ENCODE measurements at regions not wholly inside any gene's neighbourhood (a gene's known extent, or its start where the extent isn't known, plus 50 kb on each side); places are given as distances from the start of the nearest gene placed in this dataset.

- TF ChIP-seq REST (IDR thresholded peaks at IDR 0.05; ENCODE audit: low read depth) (no peak), RAD21 (IDR thresholded peaks at IDR 0.05; ENCODE audit: low read depth) (no peak)
These were observed 224.0 kb downstream of the PTBP2 start (continued) for GRCh38 chr1:96945509-96946084.

GRCh38 chr1:96955307-96956012 is 233.9 kb downstream of the PTBP2 start:
- CTCF ChIA-PET = no interaction called here

More at GRCh38 chr1:96955307-96956012, 233.9 kb downstream of the PTBP2 start:
- ATAC-seq (no peak), DNase-seq (ENCODE audit: low read depth, low spot score) (no peak)
- ChIA-PET POLR2A (no interaction called here), RAD21 (ENCODE audit: low non-redundant PET in 1 of 2, low total read pairs in 2 of 2, uncharacterized antibody in 2 of 2, unreplicated experiment in 2 of 2) (no interaction called here)
- no peaks in the 10 kb centered on the region for H4K20me1 ChIP-seq (ENCODE audit: insufficient read depth)
- no peaks in the 10 kb centered on the region for H3K9me3 ChIP-seq (ENCODE audit: control insufficient read depth in 1 of 2, insufficient read depth in 1 of 2, low read depth in 1 of 2, low read length in 2 of 2)
- H3K9me2 ChIP-seq (ENCODE audit: insufficient read depth) = no peaks in the 10 kb centered on the region
- H3K4me2 ChIP-seq (ENCODE audit: low read length) = no peak overlapping the region
- TF ChIP-seq POLR2AphosphoS5 (IDR thresholded peaks at IDR 0.05; ENCODE audit: low read depth, low read length) (no peak), SIN3A (IDR thresholded peaks at IDR 0.05; ENCODE audit: low read depth) (no peak), CEBPB (IDR thresholded peaks at IDR 0.05; ENCODE audit: low read depth) (no peak), ZFX (IDR thresholded peaks at IDR 0.05) (no peak), ATF3 (IDR thresholded peaks at IDR 0.05) (no peak), POLR2A (IDR thresholded peaks at IDR 0.05; ENCODE audit: borderline replicate concordance, extremely low read depth, insufficient read depth, insufficient read length) (no peak), JUND (IDR thresholded peaks at IDR 0.05) (no peak), RAD21 (IDR thresholded peaks at IDR 0.05; ENCODE audit: low read depth) (no peak), CTCF (IDR thresholded peaks at IDR 0.05 in 2 of 3, conservative IDR thresholded peaks at IDR 0.05 in 1 of 3; ENCODE audit: borderline replicate concordance in 1 of 3, insufficient read depth in 1 of 3, low read depth in 2 of 3, low read length in 2 of 3) (no peak), FOSL1 (IDR thresholded peaks at IDR 0.05; ENCODE audit: low read depth) (no peak), YY1 (IDR thresholded peaks at IDR 0.05; ENCODE audit: extremely low read depth, insufficient replicate concordance, low read depth, low read length) (no peak), MAX (IDR thresholded peaks at IDR 0.05) (no peak), SRF (IDR thresholded peaks at IDR 0.05; ENCODE audit: low read depth) (no peak)
- no peak overlapping the region for H3K9ac ChIP-seq (ENCODE audit: low read length)
- no peaks in the 10 kb centered on the region for H3K27me3 ChIP-seq (ENCODE audit: insufficient read depth, low read length)
- H3K4me3 ChIP-seq (replicated peaks in 1 of 2; ENCODE audit: low read depth in 1 of 2, low read length in 2 of 2) = no peak overlapping the region
- no peak overlapping the region for H3K27ac ChIP-seq (ENCODE audit: low read depth, low read length)
- BruUV-seq (replicated peaks) = no TSS peak
- no peaks in the 10 kb centered on the region for H3K4me1 ChIP-seq (ENCODE audit: control insufficient read depth in 1 of 2, insufficient read depth in 2 of 2, low read length in 2 of 2)
- H3K36me3 ChIP-seq (ENCODE audit: control insufficient read depth in 1 of 2, insufficient read depth in 2 of 2, low read length in 2 of 2) = no peaks in the 10 kb centered on the region
- H3K79me2 ChIP-seq (ENCODE audit: insufficient read depth, low read length) = no peaks in the 10 kb centered on the region
- intact Hi-C loops (cut with micrococcal nuclease) = no loop called here
- no peak overlapping the region for H2AFZ ChIP-seq (ENCODE audit: low read depth, low read length, poor library complexity, severe bottlenecking)

Measured in HCT116 (cell line).